ENCODE measurements at regions not wholly inside any gene's neighbourhood (a gene's known extent, or its start where the extent isn't known, plus 50 kb on each side); places are given as distances from the start of the nearest gene placed in this dataset.

DNA sequence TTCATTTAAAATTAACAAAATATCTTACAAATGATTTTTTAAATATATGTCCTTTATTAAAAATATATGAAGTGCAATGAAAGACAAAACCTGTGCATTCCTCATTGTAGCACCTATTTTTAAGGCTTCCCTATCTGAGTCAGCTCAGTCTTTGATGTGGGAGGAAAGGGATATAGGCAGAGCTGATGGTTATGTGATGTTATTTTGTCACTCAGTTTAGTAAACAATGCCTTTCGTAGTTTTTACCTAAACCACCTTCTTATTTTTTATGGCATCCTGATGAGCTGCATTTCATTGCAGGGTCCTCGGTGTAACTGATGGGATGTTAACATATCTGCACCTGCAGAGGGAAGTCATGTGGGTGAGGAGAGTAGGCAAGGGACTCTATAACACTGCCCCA is 58.9 kb upstream of the FRMD6 start:
- TF ChIP-seq JUNB (IDR thresholded peaks at IDR 0.05; ENCODE audit: unreplicated experiment) (no peak), ZNF114 (CRISPR knock-in tag; IDR thresholded peaks at IDR 0.05) (no peak), EZH2 (IDR thresholded peaks at IDR 0.05; ENCODE audit: low read depth, unreplicated experiment) (no peak), CTCF (conservative IDR thresholded peaks at IDR 0.05; ENCODE audit: low read depth in 2 of 2) (no peak), POLR2AphosphoS5 (IDR thresholded peaks at IDR 0.05; ENCODE audit: low read depth) (no peak), CREB1 (CRISPR knock-in tag; IDR thresholded peaks at IDR 0.05; ENCODE audit: low read depth) (no peak)
- no peak overlapping the region for H3K4me3 Mint-ChIP-seq
- Histone ChIP-seq H2AFZ (no peak overlapping the region), H3K9me2 (ENCODE audit: insufficient read depth) (no peaks in the 10 kb centered on the region; the same call in 1 of the 2 replicates), H3K4me2 (no peak overlapping the region), H3K27ac (ENCODE audit: low read depth) (no peak overlapping the region), H4K20me1 (replicated peaks; ENCODE audit: insufficient read depth) (no peaks in the 10 kb centered on the region), H3K36me3 (ENCODE audit: insufficient read depth) (no peaks in the 10 kb centered on the region), H3K4me3 (no peak overlapping the region), H3F3A (replicated peaks; ENCODE audit: low read depth) (no peaks in the 10 kb centered on the region), H3K4me1 (ENCODE audit: insufficient read depth) (no peaks in the 10 kb centered on the region), H3K79me2 (replicated peaks; ENCODE audit: insufficient read depth) (no peaks in the 10 kb centered on the region), H3K27me3 (ENCODE audit: insufficient read depth) (no peaks in the 10 kb centered on the region)
- ATAC-seq, result no peak
- H3K27me3 Mint-ChIP-seq (ENCODE audit: insufficient read depth, low read depth, poor library complexity), result peaks cover 2% of the 10 kb centered on the region
- no peak overlapping the region for H3K27ac Mint-ChIP-seq
- H3K36me3 Mint-ChIP-seq (ENCODE audit: low read depth), result no peaks in the 10 kb centered on the region
- DNase-seq (ENCODE audit: low spot score), result no peak
- no peaks in the 10 kb centered on the region for H3K9me3 Mint-ChIP-seq
- no peaks in the 10 kb centered on the region for H3K4me1 Mint-ChIP-seq

DNA sequence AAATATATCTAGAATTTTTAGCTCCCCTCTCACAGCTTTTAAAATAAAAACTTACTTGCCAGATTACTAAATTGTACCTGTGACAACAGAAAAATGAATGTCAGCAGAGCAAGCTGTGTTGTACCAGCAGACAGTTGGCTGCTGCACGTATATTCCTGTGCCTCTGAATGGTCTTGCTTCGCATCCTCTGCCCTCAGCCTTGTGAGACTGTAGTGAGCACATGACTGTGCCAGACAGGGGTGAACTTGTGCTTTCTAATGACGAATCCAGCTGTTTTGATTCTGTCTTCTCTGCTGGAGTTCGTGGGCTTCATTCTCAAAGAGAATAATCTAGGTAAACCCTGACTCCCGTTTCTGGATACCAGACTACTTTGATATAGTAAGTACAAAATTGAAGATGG is 58.3 kb upstream of the FRMD6 start:
- Mint-ChIP-seq H3K36me3 (ENCODE audit: low read depth) (no peaks in the 10 kb centered on the region), H3K27ac (no peak overlapping the region), H3K27me3 (ENCODE audit: insufficient read depth, low read depth, poor library complexity) (peaks cover 2% of the 10 kb centered on the region), H3K4me1 (no peaks in the 10 kb centered on the region), H3K9me3 (no peaks in the 10 kb centered on the region), H3K4me3 (no peak overlapping the region)
- H3K27ac ChIP-seq (ENCODE audit: low read depth), result no peak overlapping the region
- no peak overlapping the region for H3K4me3 ChIP-seq
- no peaks in the 10 kb centered on the region for H3F3A ChIP-seq (replicated peaks; ENCODE audit: low read depth)
- ATAC-seq (no peak), DNase-seq (ENCODE audit: low spot score) (no peak)
- H3K79me2 ChIP-seq (replicated peaks; ENCODE audit: insufficient read depth), result no peaks in the 10 kb centered on the region
- no peaks in the 10 kb centered on the region for H4K20me1 ChIP-seq (replicated peaks; ENCODE audit: insufficient read depth)
- peaks cover 2% of the 10 kb centered on the region; the same call in 1 of the 2 replicates for H3K9me2 ChIP-seq (ENCODE audit: insufficient read depth)
- H3K36me3 ChIP-seq (ENCODE audit: insufficient read depth), result no peaks in the 10 kb centered on the region
- H3K27me3 ChIP-seq (ENCODE audit: insufficient read depth), result no peaks in the 10 kb centered on the region
- H3K4me2 ChIP-seq, result no peak overlapping the region
- H2AFZ ChIP-seq, result no peak overlapping the region
- no peaks in the 10 kb centered on the region for H3K4me1 ChIP-seq (ENCODE audit: insufficient read depth)
- TF ChIP-seq JUNB (IDR thresholded peaks at IDR 0.05; ENCODE audit: unreplicated experiment) (no peak), NANOG (IDR thresholded peaks at IDR 0.05; ENCODE audit: borderline replicate concordance) (no peak), ZNF331 (CRISPR knock-in tag; IDR thresholded peaks at IDR 0.05; ENCODE audit: low read depth) (no peak), EZH2 (IDR thresholded peaks at IDR 0.05; ENCODE audit: low read depth, unreplicated experiment) (no peak), CTCF (conservative IDR thresholded peaks at IDR 0.05; ENCODE audit: low read depth in 2 of 2) (no peak), STAT1 (IDR thresholded peaks at IDR 0.05; ENCODE audit: unreplicated experiment) (no peak), POLR2AphosphoS5 (IDR thresholded peaks at IDR 0.05; ENCODE audit: low read depth) (no peak), ZNF462 (CRISPR knock-in tag; IDR thresholded peaks at IDR 0.05) (no peak)
